Vagina (tissue), 2 donors: ENCODE measurements at regions not wholly inside any gene's neighbourhood (a gene's known extent, or its start where the extent isn't known, plus 50 kb on each side); places are given as distances from the start of the nearest gene placed in this dataset.

Experiments
- DNase-seq, 2 donors: peaks; one replicate each; pipeline ENCODE4 v3.0.0-alpha.2; 2017; ENCODE audit errors: extremely low spot score in 2 of 2
- H3K27ac ChIP-seq: fragments of 200-600 bp; sonication (generic); one replicate; pipeline ENCODE4 v1.5.1; 2019
- H3K27me3 ChIP-seq: fragments of 200-600 bp; sonication (generic); one replicate; pipeline ENCODE4 v1.5.1; 2019
- H3K36me3 ChIP-seq, 2 donors: fragments of 200-600 bp; sonication (generic); one replicate each; pipeline ENCODE4 v1.5.1; 2017 to 2019
- H3K4me1 ChIP-seq: fragments of 200-600 bp; sonication (generic); one replicate; pipeline ENCODE4 v1.5.1; 2019
- H3K4me3 ChIP-seq, 2 donors: fragments of 200-600 bp; sonication (generic); 1 replicate in 1 of 2; 2 replicates in 1 of 2; pipeline ENCODE4 v1.5.1; 2016 to 2019
- H3K9me3 ChIP-seq: fragments of 200-600 bp; sonication (generic); one replicate; pipeline ENCODE4 v1.5.1; 2019
- CTCF ChIP-seq, 3 experiments: fragments of 450-650 bp in 2 of 3; fragments of 200-600 bp in 1 of 3; sonication (generic) in 1 of 3; IDR thresholded peaks; one replicate each; pipeline ENCODE4 v1.5.1; 2017 to 2019; ENCODE audit warnings: antibody characterized with exemption in 3 of 3, mild to moderate bottlenecking in 2 of 3, moderate library complexity in 2 of 3
- POLR2A ChIP-seq, 2 donors: fragments of 450-650 bp; IDR thresholded peaks; one replicate each; pipeline ENCODE4 v1.6.1; 2017; ENCODE audit warnings: antibody characterized with exemption in 2 of 2, mild to moderate bottlenecking in 2 of 2, moderate library complexity in 2 of 2
- POLR2AphosphoS5 ChIP-seq, 2 donors: sonication (generic); formaldehyde crosslinking; IDR thresholded peaks; one replicate each; pipeline ENCODE4 v1.9.0; 2017; ENCODE audit warnings: antibody characterized with exemption in 2 of 2, mild to moderate bottlenecking in 2 of 2, low read depth in 1 of 2; ENCODE audit not compliant: insufficient read depth in 1 of 2
- intact Hi-C: fragments of 100-400 bp; cut with DNase I; formaldehyde crosslinking; loops from one replicate; pipeline ENCODE4 v1.15.1; 2023

- intact Hi-C loops = no loop called here
- no peaks in the 10 kb centered on the region for H3K27me3 ChIP-seq
- H3K4me3 ChIP-seq = no peak overlapping the region
- DNase-seq = no peak
- H3K4me1 ChIP-seq = no peaks in the 10 kb centered on the region
- no peaks in the 10 kb centered on the region for H3K9me3 ChIP-seq
- H3K36me3 ChIP-seq = no peaks in the 10 kb centered on the region
- no peak overlapping the region for H3K27ac ChIP-seq
- no peak for TF ChIP-seq POLR2A (IDR thresholded peaks at IDR 0.05)
- no peak for TF ChIP-seq CTCF (IDR thresholded peaks at IDR 0.05)
- TF ChIP-seq POLR2AphosphoS5 (IDR thresholded peaks at IDR 0.05; ENCODE audit: insufficient read depth in 1 of 2, low read depth in 1 of 2) = no peak
Observed at GRCh38 chr10:88121361-88121760, 257.9 kb downstream of the PTEN start.

GRCh38 chr10:88122145-88122544 lies 258.7 kb downstream of the PTEN start:
- H3K4me3 ChIP-seq = no peak overlapping the region
- no peaks in the 10 kb centered on the region for H3K4me1 ChIP-seq
- H3K27me3 ChIP-seq = no peaks in the 10 kb centered on the region
- intact Hi-C loops = no loop called here
- TF ChIP-seq POLR2A (IDR thresholded peaks at IDR 0.05) (no peak), POLR2AphosphoS5 (IDR thresholded peaks at IDR 0.05; ENCODE audit: insufficient read depth in 1 of 2, low read depth in 1 of 2) (no peak), CTCF (IDR thresholded peaks at IDR 0.05) (no peak)
- no peaks in the 10 kb centered on the region for H3K36me3 ChIP-seq
- DNase-seq = no peak
- H3K27ac ChIP-seq = no peak overlapping the region
- H3K9me3 ChIP-seq = no peaks in the 10 kb centered on the region

- no peak for DNase-seq
- no peaks in the 10 kb centered on the region for H3K4me1 ChIP-seq
- TF ChIP-seq POLR2AphosphoS5 (IDR thresholded peaks at IDR 0.05; ENCODE audit: insufficient read depth in 1 of 2, low read depth in 1 of 2) = no peak
- no peak for TF ChIP-seq CTCF (IDR thresholded peaks at IDR 0.05)
- no peak for TF ChIP-seq POLR2A (IDR thresholded peaks at IDR 0.05)
- intact Hi-C loops = no loop called here
- no peak overlapping the region for H3K27ac ChIP-seq
- no peak overlapping the region for H3K4me3 ChIP-seq
- no peaks in the 10 kb centered on the region for H3K9me3 ChIP-seq
- no peaks in the 10 kb centered on the region for H3K27me3 ChIP-seq
- H3K36me3 ChIP-seq = no peaks in the 10 kb centered on the region
Observed at GRCh38 chr10:88122576-88122975, 259.2 kb downstream of the PTEN start.

DNA sequence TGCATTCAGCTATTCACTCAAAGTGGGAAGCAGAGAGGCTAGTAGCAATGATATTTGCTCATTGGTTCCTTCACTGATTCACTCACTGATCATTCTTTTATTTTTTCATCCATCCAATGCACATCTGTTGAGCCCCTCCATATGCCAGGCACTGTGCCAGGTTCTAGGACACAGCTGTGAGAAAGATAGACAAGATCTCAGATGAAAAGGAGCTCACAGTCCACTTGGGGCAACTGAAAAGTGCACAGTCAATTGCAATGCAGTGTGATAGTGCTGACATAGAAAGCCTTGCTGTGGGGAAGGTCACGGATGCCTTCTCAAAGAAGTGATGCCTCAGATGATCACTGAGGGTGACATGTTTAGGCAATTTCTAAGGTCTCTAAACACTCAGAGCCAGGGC lies 262.3 kb downstream of the PTEN start:
- TF ChIP-seq POLR2AphosphoS5 (IDR thresholded peaks at IDR 0.05; ENCODE audit: insufficient read depth in 1 of 2, low read depth in 1 of 2) = no peak
- no peak for TF ChIP-seq POLR2A (IDR thresholded peaks at IDR 0.05)
- no peak for TF ChIP-seq CTCF (IDR thresholded peaks at IDR 0.05)
- intact Hi-C loops = no loop called here
- no peak for DNase-seq
- no peaks in the 10 kb centered on the region for H3K36me3 ChIP-seq
- H3K4me1 ChIP-seq = no peaks in the 10 kb centered on the region
- H3K9me3 ChIP-seq = no peaks in the 10 kb centered on the region
- no peak overlapping the region for H3K4me3 ChIP-seq
- no peaks in the 10 kb centered on the region for H3K27me3 ChIP-seq
- no peak overlapping the region for H3K27ac ChIP-seq

- Histone ChIP-seq H3K36me3 (no peaks in the 10 kb centered on the region), H3K27ac (no peak overlapping the region), H3K9me3 (no peaks in the 10 kb centered on the region), H3K4me3 (no peak overlapping the region), H3K4me1 (peaks cover 8% of the 10 kb centered on the region), H3K27me3 (no peaks in the 10 kb centered on the region)
- intact Hi-C loops = no loop called here
- TF ChIP-seq POLR2A (IDR thresholded peaks at IDR 0.05) (no peak), POLR2AphosphoS5 (IDR thresholded peaks at IDR 0.05; ENCODE audit: insufficient read depth in 1 of 2, low read depth in 1 of 2) (no peak), CTCF (IDR thresholded peaks at IDR 0.05) (no peak)
- no peak for DNase-seq
Observed at GRCh38 chr10:88126699-88127098, 263.3 kb downstream of the PTEN start.
